Endothelial cell of umbilical vein (primary cell): ENCODE measurements at regions not wholly inside any gene's neighbourhood (a gene's known extent, or its start where the extent isn't known, plus 50 kb on each side); places are given as distances from the start of the nearest gene placed in this dataset.
"Not testable (repeated sequence)": the region's sequence is repeated elsewhere in the genome, so short reads cannot be mapped to it uniquely, and the experiment has no call there.

Experiments
- MYC ChIP-seq: IDR thresholded peaks from one replicate; pipeline ENCODE4 v1.6.1; 2011; ENCODE audit warnings: mild to moderate bottlenecking, low read depth, low read length
- POLR2A ChIP-seq: IDR thresholded peaks from 2 replicates; pipeline ENCODE4 v1.6.1; 2012; ENCODE audit warnings: low read depth, mild to moderate bottlenecking, control low read depth, low read length
- TF ChIP-seq, protein P1 (sequence below), 2 donors: IDR thresholded peaks; 1 replicate in 1 of 2; 2 replicates in 1 of 2; pipeline ENCODE4 v1.5.1; 2011; ENCODE audit warnings: low read length in 2 of 2, mild to moderate bottlenecking in 2 of 2, moderate library complexity in 2 of 2, control low read depth in 1 of 2, inconsistent platforms in 1 of 2, low read depth in 1 of 2; ENCODE audit not compliant: insufficient read depth in 1 of 2; ENCODE audit errors: extremely low read depth in 1 of 2

GRCh38 chr3:144854020-144854419 is 882.4 kb downstream of the DIPK2A start:
- TF ChIP-seq, protein P1, sequence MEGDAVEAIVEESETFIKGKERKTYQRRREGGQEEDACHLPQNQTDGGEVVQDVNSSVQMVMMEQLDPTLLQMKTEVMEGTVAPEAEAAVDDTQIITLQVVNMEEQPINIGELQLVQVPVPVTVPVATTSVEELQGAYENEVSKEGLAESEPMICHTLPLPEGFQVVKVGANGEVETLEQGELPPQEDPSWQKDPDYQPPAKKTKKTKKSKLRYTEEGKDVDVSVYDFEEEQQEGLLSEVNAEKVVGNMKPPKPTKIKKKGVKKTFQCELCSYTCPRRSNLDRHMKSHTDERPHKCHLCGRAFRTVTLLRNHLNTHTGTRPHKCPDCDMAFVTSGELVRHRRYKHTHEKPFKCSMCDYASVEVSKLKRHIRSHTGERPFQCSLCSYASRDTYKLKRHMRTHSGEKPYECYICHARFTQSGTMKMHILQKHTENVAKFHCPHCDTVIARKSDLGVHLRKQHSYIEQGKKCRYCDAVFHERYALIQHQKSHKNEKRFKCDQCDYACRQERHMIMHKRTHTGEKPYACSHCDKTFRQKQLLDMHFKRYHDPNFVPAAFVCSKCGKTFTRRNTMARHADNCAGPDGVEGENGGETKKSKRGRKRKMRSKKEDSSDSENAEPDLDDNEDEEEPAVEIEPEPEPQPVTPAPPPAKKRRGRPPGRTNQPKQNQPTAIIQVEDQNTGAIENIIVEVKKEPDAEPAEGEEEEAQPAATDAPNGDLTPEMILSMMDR (IDR thresholded peaks at IDR 0.05; ENCODE audit: extremely low read depth in 1 of 2, insufficient read depth in 1 of 2, low read depth in 1 of 2, low read length in 2 of 2) = not testable (repeated sequence)
- not testable (repeated sequence) for TF ChIP-seq MYC, POLR2A
